Heart right ventricle (tissue), 16 donors: ENCODE measurements at regions not wholly inside any gene's neighbourhood (a gene's known extent, or its start where the extent isn't known, plus 50 kb on each side); places are given as distances from the start of the nearest gene placed in this dataset.

Experiments used
- ATAC-seq, 8 donors: fragments of 200-7000 bp; cut with Tn5 transposase; one replicate each; pipeline ENCODE4 v1.9.1; 2020; ENCODE audit warnings: mild to moderate bottlenecking in 8 of 8, moderate library complexity in 8 of 8, moderate number of reproducible peaks in 1 of 8
- DNase-seq, 2 donors: peaks; one replicate each; pipeline ENCODE4 v3.0.0-alpha.2; 2020
- H3K27ac ChIP-seq, 10 donors: fragments of 200-600 bp; sonication (generic) in 2 of 10; one replicate each; pipeline versions ENCODE4 v1.5.0 to v1.8.0; 2020 to 2022; ENCODE audit warnings: mild to moderate bottlenecking in 3 of 10
- H3K27me3 ChIP-seq, 7 donors: fragments of 200-600 bp; one replicate each; pipeline ENCODE4 v1.8.0; 2021 to 2022; ENCODE audit warnings: mild to moderate bottlenecking in 2 of 7
- H3K36me3 ChIP-seq, 9 donors: fragments of 200-600 bp; sonication (generic) in 1 of 9; one replicate each; pipeline versions ENCODE4 v1.5.0 to v1.8.0; 2020 to 2022; ENCODE audit warnings: mild to moderate bottlenecking in 2 of 9
- H3K4me1 ChIP-seq, 9 donors: fragments of 200-600 bp; sonication (generic) in 1 of 9; one replicate each; pipeline versions ENCODE4 v1.5.0 to v1.8.0; 2020 to 2022; ENCODE audit warnings: mild to moderate bottlenecking in 4 of 9
- H3K4me3 ChIP-seq, 10 donors: fragments of 200-600 bp; sonication (generic) in 2 of 10; one replicate each; pipeline versions ENCODE4 v1.5.0 to v1.8.0; 2020 to 2022; ENCODE audit warnings: mild to moderate bottlenecking in 7 of 10, moderate library complexity in 2 of 10
- H3K9me3 ChIP-seq, 11 donors: fragments of 200-600 bp in 10 of 11; sonication (generic) in 2 of 11; one replicate each; pipeline versions ENCODE4 v1.5.0 to v1.8.0; 2013 to 2022; ENCODE audit warnings: mild to moderate bottlenecking in 2 of 11, control low read depth in 1 of 11, moderate library complexity in 1 of 11
- WGBS, 2 donors: extraction: QIAGEN DNeasy Blood & Tissue Kit; methylation state at CpG; one replicate each; pipeline ENCODE4 v1.1.7; 2013; ENCODE audit warnings: inconsistent platforms in 1 of 2; 5-methylcytosine and 5-hydroxymethylcytosine counted together
- intact Hi-C, 10 donors: fragments of 100-400 bp; cut with DNase I; formaldehyde crosslinking; loops; one replicate each; pipeline versions ENCODE4 v1.11.1 to v1.14.2; 2022
- TF ChIP-seq, protein P1 (sequence below), 9 donors: fragments of 200-600 bp; sonication (generic) in 2 of 9; IDR thresholded peaks; one replicate each; pipeline versions ENCODE4 v1.5.0 to v1.8.0; 2021 to 2022; ENCODE audit warnings: antibody characterized with exemption in 9 of 9, mild to moderate bottlenecking in 5 of 9, moderate library complexity in 1 of 9
- donor health status: Arrhythmogenic right ventricular cardiomyopathy.
- donor health status: ischemic (EF 13 %, LVEDD 7.1; RV severe dilation, severe dysfunction).
- donor health status: healthy with polysubstance abuse.
- donor health status: DM: no; HTN: yes; CAD: no.
- donor health status: DM: no; HTN: no; CAD: no.
- donor health status: ischemic (EF 25% LVEDD 6.9; RV normal size, moderate dysfunction).
- donor health status: ischemic (EF 25% LVEDD 5.7; RV mildly dilated, moderate dysfunction).
- donor health status: healthy.
- donor health status: DM: yes; HTN: yes; CAD: no.
- donor health status: Ischemic cardiomyopathy.
- donor health status: ischemic (EF 35%, LVEDD 5.7; RV mildly dilated, moderate dysfunction).
- donor health status: nonischemic (EF 11% LVEDD 7.7; RV severe dilation, severe dysfunction).
- donor health status: DM: yes; HTN: yes; CAD: no.
- donor health status: PGD.
- donor health status: ischemic (EF 29% LVEDD 5.4; RV normal size, mild dysfunction).
- donor health status: nonischemic (EF 23%, LVEDD 6.1; RV moderate dilation, normal function).

DNA sequence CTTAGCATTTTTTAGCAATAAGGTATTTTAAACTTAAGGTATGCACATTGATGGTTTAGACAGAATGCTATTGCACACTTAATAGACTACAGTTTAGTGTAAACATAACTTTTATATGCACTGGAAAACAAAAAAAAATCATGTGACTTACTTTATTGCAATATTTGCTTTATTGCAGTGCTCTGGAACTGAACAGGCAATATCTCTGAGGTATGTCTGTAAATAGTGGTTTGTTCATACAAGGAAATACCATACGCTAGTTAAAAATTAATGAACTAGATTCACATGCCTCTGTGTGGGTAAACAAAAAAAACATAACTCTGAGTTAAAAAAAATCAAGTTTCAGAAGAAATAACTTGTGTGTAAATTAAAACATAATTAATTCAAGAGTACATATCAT lies 479.0 kb upstream of the MKI67 start:
- intact Hi-C loops = no loop called here
- Histone ChIP-seq H3K27me3 (peaks cover 0 to 5% (median 0%) of the 10 kb centered on the region in 7 donors), H3K9me3 (peaks cover 0 to 8% (median 0%) of the 10 kb centered on the region in 11 donors), H3K4me1 (peaks cover 0 to 4% (median 0%) of the 10 kb centered on the region in 9 donors), H3K36me3 (no peaks in the 10 kb centered on the region), H3K4me3 (no peak overlapping the region), H3K27ac (no peak overlapping the region)
- ATAC-seq = no peak
- 94 to 100% methylated on average over 1 of the region's 1 CpG for WGBS, 2 donors
- no peak for DNase-seq
- TF ChIP-seq, protein P1, sequence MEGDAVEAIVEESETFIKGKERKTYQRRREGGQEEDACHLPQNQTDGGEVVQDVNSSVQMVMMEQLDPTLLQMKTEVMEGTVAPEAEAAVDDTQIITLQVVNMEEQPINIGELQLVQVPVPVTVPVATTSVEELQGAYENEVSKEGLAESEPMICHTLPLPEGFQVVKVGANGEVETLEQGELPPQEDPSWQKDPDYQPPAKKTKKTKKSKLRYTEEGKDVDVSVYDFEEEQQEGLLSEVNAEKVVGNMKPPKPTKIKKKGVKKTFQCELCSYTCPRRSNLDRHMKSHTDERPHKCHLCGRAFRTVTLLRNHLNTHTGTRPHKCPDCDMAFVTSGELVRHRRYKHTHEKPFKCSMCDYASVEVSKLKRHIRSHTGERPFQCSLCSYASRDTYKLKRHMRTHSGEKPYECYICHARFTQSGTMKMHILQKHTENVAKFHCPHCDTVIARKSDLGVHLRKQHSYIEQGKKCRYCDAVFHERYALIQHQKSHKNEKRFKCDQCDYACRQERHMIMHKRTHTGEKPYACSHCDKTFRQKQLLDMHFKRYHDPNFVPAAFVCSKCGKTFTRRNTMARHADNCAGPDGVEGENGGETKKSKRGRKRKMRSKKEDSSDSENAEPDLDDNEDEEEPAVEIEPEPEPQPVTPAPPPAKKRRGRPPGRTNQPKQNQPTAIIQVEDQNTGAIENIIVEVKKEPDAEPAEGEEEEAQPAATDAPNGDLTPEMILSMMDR (IDR thresholded peaks at IDR 0.05) = no peak

GRCh38 chr10:128606055-128606454 lies 479.8 kb upstream of the MKI67 start:
- Histone ChIP-seq H3K4me3 (no peak overlapping the region), H3K9me3 (peaks cover 0 to 8% (median 0%) of the 10 kb centered on the region in 11 donors), H3K4me1 (peaks cover 0 to 4% (median 0%) of the 10 kb centered on the region in 9 donors), H3K27me3 (peaks cover 0 to 5% (median 0%) of the 10 kb centered on the region in 7 donors), H3K36me3 (no peaks in the 10 kb centered on the region), H3K27ac (no peak overlapping the region)
- TF ChIP-seq, protein P1 (IDR thresholded peaks at IDR 0.05) = no peak
- WGBS, 2 donors = 83 to 86% methylated on average over 4 of the region's 4 CpGs
- no peak for ATAC-seq
- intact Hi-C loops = no loop called here
- DNase-seq = no peak

GRCh38 chr10:128608791-128609190 lies 482.6 kb upstream of the MKI67 start:
- Histone ChIP-seq H3K4me1 (no peaks in the 10 kb centered on the region), H3K36me3 (no peaks in the 10 kb centered on the region), H3K27ac (no peak overlapping the region), H3K27me3 (peaks cover 0 to 5% (median 0%) of the 10 kb centered on the region in 7 donors), H3K4me3 (no peak overlapping the region), H3K9me3 (peaks cover 0 to under 1% (median 0%) of the 10 kb centered on the region in 11 donors)
- DNase-seq (no peak), ATAC-seq (no peak)
- 75 to 83% methylated on average over 2 of the region's 2 CpGs for WGBS, 2 donors
- intact Hi-C loops = no loop called here
- TF ChIP-seq, protein P1 (IDR thresholded peaks at IDR 0.05) = no peak

DNA sequence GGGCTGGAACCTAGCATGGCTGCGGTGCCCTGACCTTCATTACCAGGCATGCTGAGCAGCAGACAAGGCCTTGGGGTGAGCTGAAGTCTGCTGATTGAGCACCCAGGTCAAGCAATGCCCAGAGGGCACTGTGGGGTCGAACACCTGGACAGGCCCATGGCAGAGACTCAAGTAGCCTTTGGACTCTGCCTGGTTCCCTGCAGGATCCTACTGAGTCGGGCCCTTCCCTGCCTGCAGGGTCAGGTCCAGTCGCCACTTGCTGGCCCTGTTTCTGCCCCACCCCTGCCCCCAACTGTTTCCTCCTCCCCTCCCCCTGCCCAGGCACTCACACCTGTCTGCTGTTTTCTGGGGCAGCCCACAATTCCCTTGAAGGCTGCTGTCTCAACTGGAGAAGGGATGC lies 483.2 kb upstream of the MKI67 start:
- WGBS, 2 donors = 95 to 96% methylated on average over 4 of the region's 4 CpGs
- intact Hi-C loops = no loop called here

More for the DNA sequence above, 483.2 kb upstream of the MKI67 start:
- no peak overlapping the region for H3K4me3 ChIP-seq
- no peaks in the 10 kb centered on the region for H3K9me3 ChIP-seq
- no peaks in the 10 kb centered on the region for H3K4me1 ChIP-seq
- no peaks in the 10 kb centered on the region for H3K36me3 ChIP-seq
- DNase-seq (no peak), ATAC-seq (no peak)
- TF ChIP-seq, protein P1 (IDR thresholded peaks at IDR 0.05) = no peak
- H3K27ac ChIP-seq = no peak overlapping the region
- peaks cover 0 to 5% (median 0%) of the 10 kb centered on the region in 7 donors for H3K27me3 ChIP-seq
